GM23248 (cell line): ENCODE measurements at regions not wholly inside any gene's neighbourhood (a gene's known extent, or its start where the extent isn't known, plus 50 kb on each side); places are given as distances from the start of the nearest gene placed in this dataset.

ENCODE experiments used
- EZH2 ChIP-seq: fragments of 200-600 bp; sonication (generic); IDR thresholded peaks from 2 replicates; pipeline ENCODE4 v1.6.1; 2018; ENCODE audit warnings: antibody characterized with exemption, mild to moderate bottlenecking; ENCODE audit not compliant: insufficient read depth, poor library complexity, severe bottlenecking
- EZH2phosphoT487 ChIP-seq: fragments of 200-600 bp; sonication (generic); IDR thresholded peaks from 2 replicates; pipeline ENCODE4 v1.6.1; 2018; ENCODE audit warnings: antibody characterized with exemption, moderate library complexity, mild to moderate bottlenecking, low read depth; ENCODE audit not compliant: insufficient read depth

DNA sequence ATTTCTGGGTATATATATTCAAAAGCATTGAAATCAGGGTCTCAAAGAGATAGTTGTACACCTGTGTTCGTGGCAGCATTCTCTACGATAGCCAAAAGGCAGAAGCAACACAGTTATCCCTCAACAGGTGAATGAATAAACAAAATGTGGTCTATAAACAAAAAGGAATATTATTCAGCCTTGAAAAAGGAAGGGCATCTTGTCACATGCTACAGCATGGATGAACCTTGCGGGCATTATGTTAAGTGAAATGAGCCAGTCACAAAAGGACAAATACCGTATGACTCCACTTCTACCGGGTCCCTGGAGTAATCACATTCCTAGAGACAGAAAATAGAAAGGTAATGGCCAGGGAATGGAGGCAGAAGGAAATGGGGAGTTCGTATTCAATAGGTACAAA is 228.8 kb downstream of the SH3BP4 start:
- TF ChIP-seq EZH2 (no peak), EZH2phosphoT487 (no peak)
